HTR-8/SVneo (cell line): ENCODE measurements at regions not wholly inside any gene's neighbourhood (a gene's known extent, or its start where the extent isn't known, plus 50 kb on each side); places are given as distances from the start of the nearest gene placed in this dataset.

ENCODE experiments used
- DNase-seq: peaks from one replicate; pipeline ENCODE4 v3.0.0; 2011; ENCODE audit warnings: low spot score, mixed read lengths; ENCODE audit not compliant: insufficient read length
- FAIRE-seq: peaks from 2 replicates; lab custom pipeline; 2011; peaks lifted over from hg19 to GRCh38; lab: Jason Lieb, UNC

DNA sequence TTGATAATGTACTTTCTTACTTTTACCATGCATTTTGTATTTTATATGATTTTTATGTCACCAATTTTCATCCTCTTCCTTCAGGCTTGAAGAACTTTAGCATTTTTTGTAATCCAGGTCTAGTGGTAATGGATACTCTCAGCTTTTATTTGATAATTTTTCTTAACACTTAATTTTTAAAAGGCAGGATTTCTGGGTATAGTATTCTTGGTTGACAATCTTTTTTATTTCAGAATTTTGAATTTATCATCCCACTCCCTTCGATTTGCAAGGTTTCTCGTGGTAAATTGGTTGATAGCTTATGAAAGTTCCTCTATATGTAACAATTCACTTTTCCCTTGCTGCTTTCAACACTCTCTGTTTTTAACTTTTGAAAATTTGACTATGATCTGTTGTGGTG lies 363.7 kb downstream of the HTR7 start:
- no peak for DNase-seq
- no peak for FAIRE-seq

DNA sequence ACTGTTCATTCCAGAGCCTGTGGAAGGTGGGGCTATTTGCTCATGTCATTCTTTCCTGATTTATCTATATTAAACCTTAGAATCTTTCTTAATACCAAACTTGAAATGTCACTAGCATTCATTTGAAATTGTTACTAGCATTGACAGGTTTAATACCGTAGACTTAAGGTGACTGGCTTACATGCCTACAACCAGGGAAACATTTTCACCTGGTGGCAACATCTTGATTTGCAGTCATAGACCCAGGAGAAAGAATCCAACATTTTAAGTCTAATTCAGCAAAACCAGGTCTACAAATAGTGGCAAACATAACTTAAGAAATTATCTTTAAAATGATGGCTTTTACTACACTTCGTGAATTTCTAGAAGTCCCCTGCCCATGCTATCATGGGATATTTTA lies 353.7 kb downstream of the HTR7 start:
- DNase-seq (no peak), FAIRE-seq (no peak)

DNA sequence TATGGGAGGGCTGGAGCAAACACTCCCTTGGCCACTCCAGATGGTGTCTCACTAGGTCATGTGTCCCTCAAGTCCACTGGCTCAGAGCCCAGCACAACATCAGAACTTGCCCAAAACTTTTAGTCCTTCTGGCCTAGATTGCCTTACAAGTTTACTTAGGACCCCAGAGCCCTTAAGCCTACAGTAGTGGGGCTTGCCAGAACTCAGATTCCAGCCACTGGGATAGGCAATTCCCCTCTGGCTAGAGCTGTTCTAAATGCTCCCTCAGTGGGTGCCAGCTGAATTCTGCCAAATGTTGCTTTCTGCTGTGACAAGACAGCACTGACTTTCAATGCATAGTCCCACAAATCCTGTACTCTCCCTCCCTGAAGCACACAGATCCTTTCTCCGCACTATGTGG lies 331.1 kb downstream of the HTR7 start:
- DNase-seq (no peak), FAIRE-seq (no peak)

DNA sequence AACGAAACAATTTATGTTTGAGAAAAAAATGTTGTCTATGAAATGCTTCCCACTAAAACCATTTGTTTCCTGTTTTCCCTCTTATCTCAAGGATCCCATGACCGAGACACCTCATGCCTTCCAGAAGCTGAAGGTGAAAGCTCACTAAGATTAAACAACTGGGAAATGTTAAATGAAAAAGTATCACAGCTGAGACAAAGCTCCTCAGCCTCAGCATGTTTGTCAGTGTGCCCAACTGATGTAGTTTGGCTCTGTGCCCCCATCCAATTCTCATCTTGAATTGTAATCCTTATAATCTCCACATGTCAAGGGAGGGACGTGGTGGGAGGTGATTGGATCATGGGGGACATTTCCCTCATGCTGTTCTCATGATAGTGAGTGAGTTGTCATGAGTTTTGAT lies 327.3 kb downstream of the HTR7 start:
- DNase-seq (no peak), FAIRE-seq (no peak)

DNA sequence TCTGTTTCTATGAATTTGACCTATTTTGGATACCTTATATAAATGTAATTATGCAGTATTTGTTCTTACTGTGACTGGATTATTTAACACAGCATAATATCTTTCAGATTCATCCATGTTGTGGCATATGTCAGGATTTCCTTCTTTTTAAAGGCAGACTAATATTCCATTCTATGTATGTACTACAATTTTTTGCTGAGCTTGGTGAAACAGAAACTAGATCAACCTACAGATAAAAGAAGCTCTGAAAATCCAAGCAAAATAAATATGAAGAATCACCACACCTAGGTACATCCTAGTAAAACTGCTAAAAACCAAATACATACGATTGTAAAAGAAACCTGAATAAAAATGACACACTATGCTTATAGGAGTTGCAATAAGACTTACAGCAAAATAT lies 300.5 kb downstream of the HTR7 start:
- DNase-seq (no peak), FAIRE-seq (no peak)

DNA sequence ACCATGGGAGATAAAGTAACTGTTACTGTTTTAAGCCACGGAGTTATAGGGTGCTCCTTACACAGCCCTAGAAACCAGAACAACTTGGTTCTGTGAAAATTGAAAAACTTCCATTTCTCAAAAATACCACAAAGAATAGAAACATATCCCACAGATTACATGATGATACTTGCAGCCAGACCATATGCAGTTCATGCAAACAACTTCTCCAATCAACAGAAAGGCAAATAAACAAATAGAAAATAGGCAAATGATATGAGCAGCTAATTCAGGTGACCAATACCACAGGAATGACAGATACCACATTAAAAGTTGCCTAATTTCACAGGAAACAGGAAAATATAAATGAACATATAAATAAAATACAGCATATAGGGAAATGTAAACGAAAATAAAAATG lies 297.5 kb downstream of the HTR7 start:
- FAIRE-seq, result no peak
- DNase-seq, result no peak

DNA sequence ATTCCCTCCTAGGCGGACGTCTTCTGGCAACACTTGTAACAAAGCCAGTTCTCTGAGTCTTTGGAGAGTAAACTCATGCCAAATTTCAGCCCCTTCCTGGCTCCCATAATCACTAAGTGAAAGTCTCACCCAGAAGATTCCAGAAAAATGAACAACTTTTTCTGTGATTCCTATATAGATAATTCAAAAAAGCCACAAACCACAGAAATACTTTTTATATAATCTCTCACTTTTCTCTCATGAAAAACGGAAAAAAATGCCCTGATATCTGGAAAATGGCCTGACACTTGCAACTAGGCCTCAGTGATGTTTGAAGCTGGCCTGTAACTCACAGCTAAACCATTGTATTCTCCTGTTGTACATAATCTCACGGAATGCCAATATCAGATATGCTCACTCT lies 296.2 kb downstream of the HTR7 start:
- FAIRE-seq (no peak), DNase-seq (no peak)

DNA sequence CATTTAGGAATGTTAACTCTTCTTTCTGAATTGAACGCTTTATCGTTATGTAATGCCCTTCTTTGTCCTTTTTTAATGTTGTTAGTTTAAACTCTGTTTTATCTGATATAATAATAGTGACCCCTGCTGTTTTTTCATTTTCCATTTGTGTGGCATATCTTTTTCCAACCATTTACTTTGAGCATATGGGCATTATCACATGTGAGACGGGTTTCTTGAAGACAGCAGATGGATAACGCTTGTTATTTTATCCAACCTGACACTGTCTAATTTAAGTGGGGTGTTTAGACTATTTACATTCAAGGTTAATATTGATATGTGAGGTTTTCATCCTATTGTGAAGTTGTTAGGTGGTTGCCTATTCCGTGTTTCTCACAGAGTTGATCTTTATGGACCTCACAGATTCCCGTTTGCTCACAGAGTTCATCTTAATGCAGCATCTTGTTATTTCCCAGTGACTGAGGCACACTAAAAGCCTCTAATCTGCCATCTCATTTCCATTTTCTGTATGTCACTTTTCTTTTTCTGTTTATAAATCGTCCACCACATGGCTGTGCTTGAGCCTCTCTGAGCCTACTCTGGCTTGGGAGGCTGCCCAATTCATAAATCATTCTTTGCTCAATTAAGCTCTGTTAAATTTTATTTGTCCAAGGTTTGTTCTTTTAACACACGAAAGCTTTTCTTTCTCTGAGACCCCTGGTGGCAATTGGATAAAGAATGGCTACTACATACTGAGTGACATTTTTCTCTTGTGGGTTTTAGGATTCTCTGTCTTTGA lies 286.2 kb downstream of the HTR7 start:
- DNase-seq (no peak), FAIRE-seq (no peak)

DNA sequence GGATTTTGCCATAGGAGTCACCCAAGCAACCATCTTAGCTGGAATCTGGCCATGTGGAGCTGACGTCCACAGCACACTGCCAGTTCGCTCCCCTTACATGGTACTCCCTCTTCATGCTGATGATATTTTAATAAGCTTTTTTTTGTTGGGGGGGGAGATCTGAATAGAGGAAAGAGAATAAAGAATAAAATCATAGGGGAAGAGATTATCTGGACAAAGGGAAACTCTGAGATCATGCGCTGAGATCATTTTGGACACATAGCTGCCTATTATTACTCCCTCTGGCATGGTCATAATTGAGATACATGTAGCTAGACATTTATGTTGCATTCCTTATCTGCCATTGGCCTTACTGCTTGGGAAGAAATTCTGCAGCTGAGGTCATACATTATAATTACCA lies 282.7 kb downstream of the HTR7 start:
- DNase-seq (no peak), FAIRE-seq (no peak)

DNA sequence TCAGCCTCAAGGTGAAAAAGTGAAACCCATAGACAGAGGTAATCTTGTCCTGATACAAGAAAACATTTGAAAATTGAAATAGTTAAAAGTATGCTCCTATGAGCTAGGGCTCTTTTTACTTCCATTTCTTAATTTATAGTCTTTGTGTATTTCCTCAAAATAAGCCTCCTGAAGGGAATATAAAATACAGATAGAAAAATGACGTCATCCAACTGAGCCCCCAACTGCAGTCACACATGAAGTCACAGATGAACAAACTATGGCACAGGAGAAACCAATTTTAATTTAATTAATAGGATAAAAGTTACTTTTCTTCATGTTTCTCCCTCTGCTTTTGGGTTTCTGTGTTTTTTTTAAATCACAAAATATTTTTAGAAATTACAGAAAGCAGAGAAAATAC lies 280.3 kb downstream of the HTR7 start:
- DNase-seq (no peak), FAIRE-seq (no peak)

DNA sequence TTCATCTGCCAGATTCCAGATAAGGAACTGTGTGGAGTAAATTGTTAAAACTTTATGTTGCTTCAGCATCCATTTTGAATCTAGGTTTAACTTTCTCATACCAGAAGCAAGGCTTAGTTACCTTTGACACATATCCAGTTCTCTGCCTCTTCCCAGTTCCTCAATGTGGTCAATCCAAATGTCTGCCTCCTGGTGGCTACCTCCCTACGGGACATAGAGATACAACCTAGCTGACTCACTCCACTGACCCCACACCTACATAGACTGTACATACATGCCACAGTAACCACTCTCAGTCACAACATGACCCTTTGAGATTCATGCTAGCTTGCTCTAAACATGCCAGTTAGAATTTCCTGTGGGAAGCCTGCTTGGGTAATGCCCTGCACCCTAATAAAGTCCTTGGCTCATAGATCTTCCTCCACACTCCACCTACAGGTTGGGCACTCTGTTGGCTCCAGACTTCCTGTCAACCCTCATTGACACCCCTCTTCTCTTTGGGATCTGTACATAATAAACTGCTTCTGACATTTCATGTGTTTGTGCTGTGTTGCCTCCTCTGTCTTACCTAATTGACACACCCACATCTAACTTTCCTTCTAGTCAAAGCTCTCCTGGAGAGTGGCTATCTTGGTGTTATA lies 278.1 kb downstream of the HTR7 start:
- DNase-seq (no peak), FAIRE-seq (no peak)

DNA sequence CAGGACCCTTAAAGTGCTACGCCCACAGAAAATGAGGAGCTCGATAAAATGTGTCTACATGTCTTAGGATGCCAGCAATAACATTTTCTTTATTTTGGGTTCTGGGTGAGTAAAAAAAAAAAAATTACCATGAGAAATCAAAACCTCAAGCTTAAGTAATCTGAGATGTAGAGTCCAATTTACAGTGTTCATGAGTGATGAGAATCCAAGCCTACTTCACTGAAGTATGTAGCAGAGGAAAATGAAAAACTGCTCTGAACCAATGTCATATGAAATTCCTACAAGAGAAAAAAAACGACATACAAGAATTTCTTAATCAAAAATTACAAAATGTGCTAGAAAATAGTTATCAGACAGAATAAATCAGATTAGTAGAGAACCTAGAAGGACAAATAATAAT lies 274.4 kb downstream of the HTR7 start:
- DNase-seq, result no peak
- FAIRE-seq, result no peak

DNA sequence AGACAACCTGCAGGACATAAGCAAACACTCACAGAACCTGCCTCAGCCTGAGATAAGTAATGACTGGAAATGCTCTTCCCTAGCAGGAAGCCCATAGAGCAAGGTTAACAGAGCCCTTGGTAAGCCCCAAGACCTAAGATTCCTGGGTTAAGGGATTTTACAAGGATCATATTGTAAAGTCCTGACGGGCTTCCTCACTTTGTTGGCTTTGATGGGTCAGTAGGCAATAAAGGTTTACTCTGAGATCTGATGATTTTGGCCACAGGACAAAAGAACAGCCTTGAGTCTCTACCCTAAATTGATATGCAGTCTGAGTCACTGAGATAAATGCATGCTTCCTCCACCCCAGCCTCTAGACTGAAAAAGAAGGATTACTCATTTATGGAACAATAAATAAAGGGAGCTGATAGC lies 270.8 kb downstream of the HTR7 start:
- no peak for DNase-seq

DNA sequence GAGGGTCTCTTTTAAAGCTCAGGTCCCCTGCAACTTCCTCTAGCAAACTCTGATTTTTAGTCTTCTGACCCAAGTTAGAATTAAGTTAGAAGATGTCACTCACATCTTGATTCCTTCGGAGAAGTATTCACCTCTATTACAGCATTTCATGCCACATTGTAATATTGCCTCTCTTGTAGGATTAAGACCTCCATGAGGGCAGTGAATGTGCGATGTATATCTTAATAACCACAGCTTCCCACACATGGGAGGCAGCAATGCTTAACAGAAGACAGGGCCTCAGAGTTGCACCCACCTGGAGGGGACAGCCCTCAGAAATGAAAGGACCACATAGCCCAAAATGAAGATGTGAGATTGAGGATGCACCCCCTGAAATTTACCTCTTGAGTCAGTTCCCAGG lies 270.3 kb downstream of the HTR7 start:
- no peak for FAIRE-seq
- no peak for DNase-seq

More for the DNA sequence above, 270.8 kb downstream of the HTR7 start:
- no peak for FAIRE-seq

DNA sequence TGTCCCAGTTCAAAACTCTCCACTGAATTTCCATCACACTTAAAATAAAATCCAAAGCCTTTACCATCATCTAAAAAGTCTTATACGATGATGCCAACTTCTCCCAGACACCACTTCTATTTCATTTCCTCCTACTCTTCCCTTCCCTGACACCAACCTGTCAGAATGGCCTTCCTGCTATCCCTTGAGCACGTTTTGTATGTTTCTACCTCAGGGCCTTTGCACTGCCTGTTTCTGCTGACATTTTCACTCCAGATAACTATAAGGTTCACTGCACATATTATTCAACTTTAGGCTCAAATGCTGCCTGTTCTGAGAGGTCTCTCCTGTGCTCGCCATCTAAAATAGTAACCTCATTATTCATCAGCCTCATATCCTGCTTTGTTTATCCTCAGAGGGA lies 269.6 kb downstream of the HTR7 start:
- FAIRE-seq (no peak), DNase-seq (no peak)

DNA sequence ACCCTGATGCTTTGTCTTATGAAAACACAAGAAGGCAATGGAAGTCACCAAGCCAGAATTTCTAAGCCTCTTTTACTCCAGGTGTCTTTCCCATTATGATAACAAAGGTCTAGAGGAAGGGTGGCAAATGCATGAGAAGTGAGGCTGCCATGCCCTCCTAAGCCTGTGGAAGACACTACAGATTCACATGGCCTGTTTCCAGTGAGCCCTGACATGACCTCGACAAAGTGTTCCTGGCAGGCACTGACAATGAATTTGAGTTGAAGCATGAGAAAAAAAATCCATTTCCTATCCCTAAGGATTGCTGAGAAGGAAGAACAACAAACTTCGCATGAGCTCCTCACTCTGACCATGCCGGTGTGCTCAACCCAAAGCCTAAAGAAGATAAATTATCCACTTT lies 268.0 kb downstream of the HTR7 start:
- FAIRE-seq (no peak), DNase-seq (no peak)

DNA sequence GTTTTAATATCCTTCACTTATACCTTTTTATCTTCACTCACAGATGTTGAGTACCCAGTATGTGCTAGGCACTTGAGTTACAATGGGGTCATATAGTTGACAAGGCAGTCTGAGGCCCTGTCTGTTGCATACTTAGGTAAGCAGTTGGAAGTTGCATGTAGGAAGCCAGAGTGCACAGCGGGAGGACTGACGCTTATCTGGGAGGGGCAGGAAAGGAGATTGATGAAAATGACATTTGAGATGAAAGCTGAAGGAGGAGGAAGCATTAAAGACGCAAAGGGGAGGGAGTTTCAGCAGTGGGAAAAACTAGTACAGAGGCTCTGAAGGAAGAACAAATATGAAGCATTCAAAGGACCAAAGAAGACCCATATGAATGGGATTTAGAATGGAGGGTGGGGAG lies 266.2 kb downstream of the HTR7 start:
- DNase-seq (no peak), FAIRE-seq (no peak)

DNA sequence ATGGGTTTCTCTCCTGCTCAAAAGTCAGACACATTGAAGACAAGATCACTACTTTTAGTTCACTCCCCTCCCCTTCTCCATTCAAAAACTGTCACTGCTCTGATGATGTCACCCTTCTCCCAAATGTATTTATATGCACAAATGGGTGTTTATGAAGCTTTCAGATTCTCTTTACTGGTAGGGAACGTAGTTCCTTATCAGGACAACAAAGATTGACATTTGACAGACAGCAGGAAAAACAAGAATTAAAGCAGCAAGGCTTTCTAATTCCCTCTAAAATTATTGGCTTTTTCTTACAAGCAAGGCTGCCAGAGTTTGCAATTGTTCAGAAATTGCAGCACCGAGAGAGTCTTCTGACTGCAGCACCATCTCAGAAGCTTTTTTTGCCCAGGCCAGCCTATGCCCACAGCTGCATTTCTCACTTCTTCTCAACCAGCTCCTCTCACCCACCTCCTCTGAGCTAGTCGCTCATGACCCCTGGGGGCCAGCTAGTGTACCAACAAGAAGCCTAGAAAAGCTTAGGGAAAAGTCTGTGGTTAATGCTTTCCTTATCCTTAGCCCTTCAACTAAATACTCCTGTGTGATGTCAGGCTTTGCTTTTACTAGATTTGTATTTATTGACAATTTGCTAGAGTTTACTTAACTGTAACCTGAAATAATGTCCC lies 265.1 kb downstream of the HTR7 start:
- FAIRE-seq (no peak), DNase-seq (peak; percentile 12)

DNA sequence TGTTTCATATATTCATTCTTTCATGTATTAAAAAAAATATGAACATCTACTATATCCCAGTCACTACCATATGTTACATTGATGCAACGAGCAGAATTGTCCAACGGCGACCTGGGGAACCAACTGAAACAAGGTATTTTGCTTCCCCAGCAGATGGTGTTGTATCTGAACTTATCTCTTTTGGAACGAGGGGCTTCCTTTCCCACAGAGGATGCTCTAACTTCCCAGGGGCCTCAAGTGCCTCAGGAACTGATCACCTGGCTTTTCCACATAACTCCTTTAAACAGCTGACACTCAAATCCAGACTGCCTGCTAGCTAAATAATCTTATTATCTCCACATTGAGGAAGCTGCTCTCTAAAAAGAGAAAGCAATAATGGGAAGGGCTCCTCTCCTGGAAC lies 259.3 kb downstream of the HTR7 start:
- FAIRE-seq, result no peak
- no peak for DNase-seq

DNA sequence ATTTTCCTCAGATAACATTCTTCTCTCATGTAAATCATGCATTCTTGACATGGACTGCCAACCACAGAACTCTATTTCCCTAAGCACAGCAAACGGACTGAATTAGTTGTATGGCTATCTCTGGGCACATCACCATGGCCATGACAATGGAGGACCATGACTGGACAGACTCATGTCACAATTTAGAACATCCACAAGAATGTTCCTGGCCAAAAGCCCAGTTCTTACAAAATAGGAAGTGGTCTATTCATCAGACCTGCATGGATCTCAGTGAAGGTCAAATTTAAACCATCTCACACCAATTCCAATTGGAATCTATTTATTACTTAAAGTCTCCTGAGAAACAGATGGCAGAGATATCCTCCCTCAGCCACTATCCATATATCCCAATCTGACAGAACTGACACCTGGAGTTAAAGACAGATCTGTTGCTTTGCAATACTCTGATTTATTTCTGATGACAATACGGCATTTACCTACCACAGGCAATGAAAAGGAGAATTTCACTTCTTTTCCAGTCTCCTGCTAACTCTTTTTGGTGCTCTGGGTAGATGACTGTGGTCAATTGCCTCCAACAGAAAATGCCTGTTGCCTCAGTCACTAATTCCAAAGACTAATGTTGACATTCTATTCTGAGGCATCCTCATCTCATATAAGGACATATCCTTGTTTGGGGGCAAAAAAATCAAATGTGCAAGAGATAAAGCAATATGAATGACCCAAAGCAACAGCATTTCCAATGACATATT lies 254.8 kb downstream of the HTR7 start:
- no peak for FAIRE-seq

DNA sequence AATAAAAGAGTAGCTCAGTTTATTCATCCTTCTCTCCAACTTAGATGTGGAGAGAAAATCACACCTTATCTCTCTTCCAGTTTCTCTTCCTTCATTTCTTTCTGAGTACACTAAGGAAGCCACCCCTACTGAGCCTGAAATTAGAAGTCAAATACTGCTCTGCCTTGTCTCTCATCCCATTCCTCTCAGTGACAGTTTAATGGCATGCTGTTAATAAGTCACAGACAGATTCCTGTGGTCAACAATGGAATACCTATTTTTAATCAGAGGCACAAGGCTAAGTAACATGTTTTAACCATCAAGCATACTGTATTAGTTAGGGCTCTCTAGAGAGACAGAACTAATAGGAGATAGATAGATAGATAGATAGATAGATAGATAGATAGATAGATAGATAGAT lies 253.2 kb downstream of the HTR7 start:
- FAIRE-seq, result no peak
- DNase-seq, result no peak

More for the DNA sequence above, 254.8 kb downstream of the HTR7 start:
- no peak for DNase-seq
